A549 (cell line): ENCODE measurements at regions not wholly inside any gene's neighbourhood (a gene's known extent, or its start where the extent isn't known, plus 50 kb on each side); places are given as distances from the start of the nearest gene placed in this dataset.

ENCODE experiments used
- HDAC2 ChIP-seq: fragments of 200-600 bp; sonication (generic); IDR thresholded peaks from 2 replicates; pipeline ENCODE4 v1.6.1; 2016
- MAZ ChIP-seq: fragments of 150-350 bp; IDR thresholded peaks from 2 replicates; pipeline ENCODE4 v1.6.1; 2014; ENCODE audit warnings: antibody characterized with exemption, low read depth, low read length, borderline replicate concordance
- TF ChIP-seq, protein P1 (sequence below): fragments of >200 bp; sonication (Bioruptor Twin); formaldehyde crosslinking; IDR thresholded peaks from 3 replicates; pipeline ENCODE4 v1.5.1; 2016
- TF ChIP-seq, protein P2 (sequence below): IDR thresholded peaks from 2 replicates; pipeline ENCODE4 v1.6.1; 2012; ENCODE audit warnings: low read depth, borderline replicate concordance

DNA sequence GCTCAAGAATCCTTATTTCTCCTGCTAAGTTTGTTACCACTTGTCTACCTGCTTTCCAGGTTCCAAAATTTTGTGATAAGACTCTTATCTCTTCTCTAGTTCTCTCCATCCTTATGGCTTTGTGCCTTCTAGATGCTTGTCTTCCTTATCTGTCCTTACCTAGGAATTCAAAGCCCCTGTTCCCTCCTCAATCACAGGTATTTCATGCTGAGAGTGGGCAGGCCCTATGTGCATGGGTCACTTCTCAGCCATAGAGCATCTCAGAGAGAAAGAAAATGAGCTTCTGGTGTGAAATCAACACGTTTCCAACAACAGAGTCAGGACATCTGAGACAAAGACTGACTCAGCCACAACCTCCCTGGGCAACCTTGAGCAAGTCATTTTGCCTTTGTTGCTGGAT lies 214.1 kb upstream of the TLE3 start:
- TF ChIP-seq, protein P1, sequence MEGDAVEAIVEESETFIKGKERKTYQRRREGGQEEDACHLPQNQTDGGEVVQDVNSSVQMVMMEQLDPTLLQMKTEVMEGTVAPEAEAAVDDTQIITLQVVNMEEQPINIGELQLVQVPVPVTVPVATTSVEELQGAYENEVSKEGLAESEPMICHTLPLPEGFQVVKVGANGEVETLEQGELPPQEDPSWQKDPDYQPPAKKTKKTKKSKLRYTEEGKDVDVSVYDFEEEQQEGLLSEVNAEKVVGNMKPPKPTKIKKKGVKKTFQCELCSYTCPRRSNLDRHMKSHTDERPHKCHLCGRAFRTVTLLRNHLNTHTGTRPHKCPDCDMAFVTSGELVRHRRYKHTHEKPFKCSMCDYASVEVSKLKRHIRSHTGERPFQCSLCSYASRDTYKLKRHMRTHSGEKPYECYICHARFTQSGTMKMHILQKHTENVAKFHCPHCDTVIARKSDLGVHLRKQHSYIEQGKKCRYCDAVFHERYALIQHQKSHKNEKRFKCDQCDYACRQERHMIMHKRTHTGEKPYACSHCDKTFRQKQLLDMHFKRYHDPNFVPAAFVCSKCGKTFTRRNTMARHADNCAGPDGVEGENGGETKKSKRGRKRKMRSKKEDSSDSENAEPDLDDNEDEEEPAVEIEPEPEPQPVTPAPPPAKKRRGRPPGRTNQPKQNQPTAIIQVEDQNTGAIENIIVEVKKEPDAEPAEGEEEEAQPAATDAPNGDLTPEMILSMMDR, result no peak
- no peak for TF ChIP-seq HDAC2
- TF ChIP-seq, protein P2, sequence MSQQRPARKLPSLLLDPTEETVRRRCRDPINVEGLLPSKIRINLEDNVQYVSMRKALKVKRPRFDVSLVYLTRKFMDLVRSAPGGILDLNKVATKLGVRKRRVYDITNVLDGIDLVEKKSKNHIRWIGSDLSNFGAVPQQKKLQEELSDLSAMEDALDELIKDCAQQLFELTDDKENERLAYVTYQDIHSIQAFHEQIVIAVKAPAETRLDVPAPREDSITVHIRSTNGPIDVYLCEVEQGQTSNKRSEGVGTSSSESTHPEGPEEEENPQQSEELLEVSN, result no peak
- TF ChIP-seq MAZ, result no peak
